ENCODE measurements at regions not wholly inside any gene's neighbourhood (a gene's known extent, or its start where the extent isn't known, plus 50 kb on each side); places are given as distances from the start of the nearest gene placed in this dataset.

- H3K27ac ChIP-seq: no peak overlapping the region
- 5 to 9% (median 9%) methylated on average over 22 of the region's 22 CpGs for WGBS, 3 donors
- H3K4me1 ChIP-seq (ENCODE audit: insufficient read depth): no peaks in the 10 kb centered on the region
- H3K4me3 ChIP-seq: no peak overlapping the region
- intact Hi-C loops (cut with DNase I): no loop called here
- no peaks in the 10 kb centered on the region for H3K9me3 ChIP-seq
- H3K36me3 ChIP-seq: no peaks in the 10 kb centered on the region
- DNase-seq: no peak
- H3K27me3 ChIP-seq: no peaks in the 10 kb centered on the region
- TF ChIP-seq EP300 (IDR thresholded peaks at IDR 0.05) (no peak), POLR2A (IDR thresholded peaks at IDR 0.05) (no peak), CTCF (IDR thresholded peaks at IDR 0.05) (no peak)
Measured at GRCh38 chr10:131651674-131652437, 249.0 kb upstream of the PPP2R2D start.

- no peaks in the 10 kb centered on the region for H3K4me1 ChIP-seq (ENCODE audit: insufficient read depth)
Measured at GRCh38 chr10:131652438-131653139, 248.2 kb upstream of the PPP2R2D start.

GRCh38 chr10:131653140-131653539 is 247.7 kb upstream of the PPP2R2D start:
- Histone ChIP-seq H3K36me3 (no peaks in the 10 kb centered on the region), H3K27ac (no peak overlapping the region), H3K4me1 (ENCODE audit: insufficient read depth) (no peaks in the 10 kb centered on the region), H3K27me3 (no peaks in the 10 kb centered on the region), H3K4me3 (no peak overlapping the region), H3K9me3 (no peaks in the 10 kb centered on the region)
- no peak for TF ChIP-seq POLR2A (IDR thresholded peaks at IDR 0.05)
- no peak for TF ChIP-seq EP300 (IDR thresholded peaks at IDR 0.05)
- TF ChIP-seq CTCF (IDR thresholded peaks at IDR 0.05): no peak
- no peak for DNase-seq
- 43 to 47% (median 46%) methylated on average over 14 of the region's 14 CpGs for WGBS, 3 donors
- intact Hi-C loops (cut with DNase I): no loop called here

More at GRCh38 chr10:131652438-131653139, 248.2 kb upstream of the PPP2R2D start:
- TF ChIP-seq CTCF (IDR thresholded peaks at IDR 0.05) (no peak), EP300 (IDR thresholded peaks at IDR 0.05) (no peak), POLR2A (IDR thresholded peaks at IDR 0.05) (no peak)
- Histone ChIP-seq H3K36me3 (no peaks in the 10 kb centered on the region), H3K4me3 (no peak overlapping the region), H3K27me3 (no peaks in the 10 kb centered on the region), H3K27ac (no peak overlapping the region), H3K9me3 (no peaks in the 10 kb centered on the region)
- WGBS, 3 donors: 3 to 4% (median 3%) methylated on average over 22 of the region's 22 CpGs
- DNase-seq: no peak
- intact Hi-C loops (cut with DNase I): no loop called here

GRCh38 chr10:131653554-131654470 is 247.0 kb upstream of the PPP2R2D start:
- intact Hi-C loops (cut with DNase I): no loop called here
- H3K27ac ChIP-seq: no peak overlapping the region
- WGBS, 3 donors: 67 to 72% (median 71%) methylated on average over 13 of the region's 13 CpGs

More at GRCh38 chr10:131653554-131654470, 247.0 kb upstream of the PPP2R2D start:
- no peaks in the 10 kb centered on the region for H3K27me3 ChIP-seq
- TF ChIP-seq POLR2A (IDR thresholded peaks at IDR 0.05): no peak
- TF ChIP-seq CTCF (IDR thresholded peaks at IDR 0.05): no peak
- TF ChIP-seq EP300 (IDR thresholded peaks at IDR 0.05): no peak
- H3K4me1 ChIP-seq (ENCODE audit: insufficient read depth): no peaks in the 10 kb centered on the region
- no peak for DNase-seq
- H3K36me3 ChIP-seq: no peaks in the 10 kb centered on the region
- H3K4me3 ChIP-seq: no peak overlapping the region
- H3K9me3 ChIP-seq: no peaks in the 10 kb centered on the region
